HG03025 (cell line): ENCODE measurements at regions not wholly inside any gene's neighbourhood (a gene's known extent, or its start where the extent isn't known, plus 50 kb on each side); places are given as distances from the start of the nearest gene placed in this dataset.
"Not testable (repeated sequence)": the region's sequence is repeated elsewhere in the genome, so short reads cannot be mapped to it uniquely, and the experiment has no call there.

Experiments used
- ATAC-seq: cut with Tn5 transposase; IDR thresholded peaks from one replicate; pipeline ENCODE4 v1.9.1; 2021; ENCODE audit warnings: mild to moderate bottlenecking, moderate library complexity; ENCODE audit not compliant: unreplicated experiment, low FRiP score

GRCh38 chr2:31813016-31813415 lies 197.8 kb downstream of the MEMO1 start:
- ATAC-seq = no peak

GRCh38 chr2:31812051-31812798 lies 198.6 kb downstream of the MEMO1 start:
- ATAC-seq = peak; percentile 99

GRCh38 chr2:31811482-31811881 lies 199.3 kb downstream of the MEMO1 start:
- no peak for ATAC-seq

- ATAC-seq = no peak
Measured at GRCh38 chr2:31810200-31810917, 200.4 kb downstream of the MEMO1 start.

- ATAC-seq = no peak
Measured at GRCh38 chr2:31805688-31806087, 205.1 kb downstream of the MEMO1 start.

- not testable (repeated sequence) for ATAC-seq
Measured at GRCh38 chr2:31803481-31804153, 207.2 kb downstream of the MEMO1 start.

GRCh38 chr2:31802711-31803110 lies 208.1 kb downstream of the MEMO1 start:
- no peak for ATAC-seq

GRCh38 chr2:31799282-31799681 lies 211.5 kb downstream of the MEMO1 start:
- ATAC-seq = not testable (repeated sequence)

- ATAC-seq = no peak
Measured at GRCh38 chr2:31788273-31788672, 207.5 kb upstream of the SRD5A2 start.

GRCh38 chr2:31785876-31786275 lies 205.1 kb upstream of the SRD5A2 start:
- no peak for ATAC-seq

GRCh38 chr2:31784868-31785267 lies 204.1 kb upstream of the SRD5A2 start:
- ATAC-seq = no peak

- not testable (repeated sequence) for ATAC-seq
Measured at GRCh38 chr2:31783446-31784091, 202.8 kb upstream of the SRD5A2 start.

GRCh38 chr2:31778153-31778552 lies 197.4 kb upstream of the SRD5A2 start:
- ATAC-seq = no peak

GRCh38 chr2:31770741-31771140 lies 190.0 kb upstream of the SRD5A2 start:
- ATAC-seq = no peak

- no peak for ATAC-seq
Measured at GRCh38 chr2:31765078-31765945, 184.6 kb upstream of the SRD5A2 start.

- no peak for ATAC-seq
Measured at GRCh38 chr2:31764169-31764568, 183.4 kb upstream of the SRD5A2 start.

GRCh38 chr2:31762085-31762484 lies 181.3 kb upstream of the SRD5A2 start:
- no peak for ATAC-seq

GRCh38 chr2:31757351-31757750 lies 176.6 kb upstream of the SRD5A2 start:
- ATAC-seq = not testable (repeated sequence)

GRCh38 chr2:31748746-31749145 lies 168.0 kb upstream of the SRD5A2 start:
- not testable (repeated sequence) for ATAC-seq

GRCh38 chr2:31748041-31748440 lies 167.3 kb upstream of the SRD5A2 start:
- no peak for ATAC-seq
